HG02870 (cell line): ENCODE measurements at regions not wholly inside any gene's neighbourhood (a gene's known extent, or its start where the extent isn't known, plus 50 kb on each side); places are given as distances from the start of the nearest gene placed in this dataset.
"Not testable (repeated sequence)": the region's sequence is repeated elsewhere in the genome, so short reads cannot be mapped to it uniquely, and the experiment has no call there.

Experiments
- ATAC-seq: cut with Tn5 transposase; IDR thresholded peaks from one replicate; pipeline ENCODE4 v1.9.1; 2021; ENCODE audit warnings: mild to moderate bottlenecking, moderate library complexity; ENCODE audit not compliant: unreplicated experiment

DNA sequence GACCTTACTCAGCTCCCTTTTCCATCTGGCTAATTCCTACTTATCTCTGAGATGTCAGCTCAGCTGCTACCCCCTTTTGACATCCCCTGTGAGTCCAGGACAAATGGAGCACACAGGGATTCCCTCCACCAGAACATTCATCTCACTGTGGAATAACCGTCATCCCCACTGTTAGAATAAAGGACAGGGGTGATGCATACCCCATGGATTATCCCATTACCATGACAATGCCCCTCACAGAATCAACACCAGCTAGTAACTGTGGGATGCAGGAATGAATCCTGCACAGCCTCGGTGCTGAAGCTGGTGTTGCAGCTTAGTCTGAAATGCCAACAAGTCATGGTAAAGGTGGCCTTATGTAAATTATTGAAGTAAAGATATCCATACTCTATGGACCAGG is 624.8 kb upstream of the RAB6C start:
- ATAC-seq: no peak

DNA sequence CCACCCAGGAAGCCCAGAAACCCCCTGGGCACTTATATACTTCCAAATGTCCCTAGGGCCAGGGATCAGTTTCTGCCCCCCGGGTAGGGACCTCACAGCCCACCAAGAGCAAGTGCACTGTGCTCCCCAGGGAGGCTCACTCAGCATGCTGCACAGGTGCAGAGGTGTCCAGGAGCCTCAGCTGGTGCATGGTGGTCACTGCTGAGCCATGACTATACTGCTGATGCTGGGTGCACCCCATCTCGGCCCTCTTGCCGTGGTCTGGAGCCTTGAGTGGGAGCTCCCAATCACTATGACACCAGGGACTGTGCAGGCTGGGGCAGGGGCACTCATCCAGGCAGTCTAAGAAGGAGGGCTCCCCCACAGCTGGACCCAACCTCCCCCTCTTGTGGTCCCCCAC is 617.8 kb upstream of the RAB6C start:
- no peak for ATAC-seq

DNA sequence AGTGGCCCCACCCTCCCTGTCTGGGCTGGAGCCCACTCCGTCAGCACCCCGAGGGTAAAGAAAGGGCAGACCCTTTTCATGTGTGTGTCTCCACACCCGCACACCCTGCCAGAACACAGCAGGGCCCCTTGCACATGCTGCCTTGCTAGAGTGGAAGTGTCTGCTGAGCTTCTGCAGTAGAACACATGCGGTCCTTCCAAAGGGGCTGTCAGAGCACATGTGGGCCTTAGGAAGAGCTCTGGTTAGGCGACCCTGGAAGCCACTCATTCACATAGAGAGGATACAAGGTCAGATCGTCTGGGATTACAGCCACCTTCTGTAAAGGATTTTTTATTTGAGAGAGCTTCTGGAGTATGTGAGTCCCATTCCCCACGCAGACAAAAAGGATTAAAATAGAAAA is 613.2 kb upstream of the RAB6C start:
- no peak for ATAC-seq

DNA sequence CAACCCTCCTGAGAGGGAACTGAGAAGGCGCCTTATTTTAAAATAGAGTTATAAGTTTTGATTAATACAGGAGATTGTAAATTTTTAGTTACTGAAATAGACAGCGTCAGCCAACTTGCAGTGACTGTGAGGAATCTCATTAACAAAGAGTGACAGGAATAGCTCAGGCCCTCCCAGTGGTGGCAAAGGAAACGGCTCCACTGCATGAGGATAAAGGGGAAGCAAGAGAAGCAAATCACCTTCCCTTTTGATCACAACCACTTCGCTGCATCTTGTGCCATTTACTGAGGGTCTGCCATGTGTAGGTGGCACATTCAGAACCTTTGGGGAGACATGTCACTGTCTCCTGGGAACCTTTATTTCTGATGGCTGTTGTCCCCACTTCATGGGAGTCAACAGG is 612.4 kb upstream of the RAB6C start:
- no peak for ATAC-seq

DNA sequence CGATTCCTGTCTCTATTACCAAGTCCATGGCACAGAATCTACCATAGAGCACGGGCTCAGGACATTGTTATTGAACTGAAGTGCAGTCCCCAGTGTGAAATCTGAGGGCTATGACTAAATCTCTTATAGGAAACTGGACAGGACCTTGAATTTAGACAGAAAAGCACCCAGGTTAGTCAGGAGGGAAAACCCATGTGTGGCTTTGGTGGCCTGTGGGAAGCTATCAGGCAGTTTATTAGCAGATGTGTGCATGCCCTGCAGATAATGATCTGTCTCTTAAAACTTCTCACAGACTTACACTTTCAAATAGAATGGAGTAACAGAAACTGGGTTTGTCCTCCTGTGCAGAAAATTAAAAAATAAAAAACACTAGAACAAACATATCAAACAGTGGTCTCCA is 610.0 kb upstream of the RAB6C start:
- ATAC-seq: peak; percentile 66

DNA sequence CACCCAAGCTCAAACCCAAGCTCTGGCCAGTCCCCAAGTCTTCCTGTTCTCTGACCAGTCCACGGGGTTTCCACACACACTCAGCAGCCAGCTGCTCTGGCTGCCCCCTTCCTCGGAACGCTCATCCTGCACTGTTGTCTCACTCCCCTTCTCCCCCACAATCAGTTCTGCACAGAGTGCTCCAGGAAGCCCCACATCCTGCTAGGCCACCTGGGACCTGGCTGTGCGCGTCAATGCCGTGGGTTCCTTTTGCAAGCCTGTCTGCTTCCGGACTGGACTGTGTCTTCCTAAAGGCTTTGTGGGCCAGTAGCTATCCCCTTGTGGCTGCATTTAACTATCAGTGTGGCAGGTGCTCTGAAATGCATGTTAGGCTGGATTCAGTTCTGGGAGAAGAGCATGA is 605.0 kb upstream of the RAB6C start:
- no peak for ATAC-seq

DNA sequence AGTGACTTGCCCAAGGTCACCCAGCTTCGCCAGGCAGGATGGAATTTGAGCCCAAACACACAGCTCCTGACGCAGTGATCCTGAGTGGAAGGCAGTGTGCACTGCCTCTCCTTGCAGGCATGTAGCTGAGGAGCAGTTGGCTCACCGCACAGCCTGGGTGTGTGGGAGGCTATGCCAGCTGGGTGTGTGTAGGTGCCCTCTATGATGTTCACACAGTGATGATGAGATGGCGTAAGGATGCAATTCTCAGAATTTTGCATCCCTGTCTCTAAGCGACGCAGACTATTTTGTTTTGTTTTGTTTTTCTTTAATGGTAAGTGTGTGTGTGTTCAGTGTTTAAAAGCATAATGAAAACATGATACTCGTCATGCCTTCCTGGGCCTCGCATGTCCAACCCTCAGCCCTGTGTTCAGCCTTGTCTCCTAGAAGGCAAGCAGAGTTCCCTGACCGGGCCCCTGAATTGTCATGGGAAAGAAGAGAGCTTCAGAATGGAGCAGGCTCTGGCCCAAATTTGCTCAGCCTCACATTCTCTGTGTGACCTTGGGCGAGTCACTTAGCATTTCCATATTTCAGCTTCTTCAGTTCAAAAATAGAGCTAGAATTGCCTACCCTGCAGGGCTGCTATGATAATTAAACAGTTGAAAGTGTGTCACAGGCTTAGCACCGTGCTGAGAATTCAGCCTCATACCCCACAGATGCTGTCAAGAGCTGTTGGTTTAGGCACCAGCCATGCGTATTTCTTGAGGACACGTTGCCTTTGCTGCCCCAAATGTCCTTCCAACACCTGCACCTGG is 603.6 kb upstream of the RAB6C start:
- ATAC-seq: no peak

DNA sequence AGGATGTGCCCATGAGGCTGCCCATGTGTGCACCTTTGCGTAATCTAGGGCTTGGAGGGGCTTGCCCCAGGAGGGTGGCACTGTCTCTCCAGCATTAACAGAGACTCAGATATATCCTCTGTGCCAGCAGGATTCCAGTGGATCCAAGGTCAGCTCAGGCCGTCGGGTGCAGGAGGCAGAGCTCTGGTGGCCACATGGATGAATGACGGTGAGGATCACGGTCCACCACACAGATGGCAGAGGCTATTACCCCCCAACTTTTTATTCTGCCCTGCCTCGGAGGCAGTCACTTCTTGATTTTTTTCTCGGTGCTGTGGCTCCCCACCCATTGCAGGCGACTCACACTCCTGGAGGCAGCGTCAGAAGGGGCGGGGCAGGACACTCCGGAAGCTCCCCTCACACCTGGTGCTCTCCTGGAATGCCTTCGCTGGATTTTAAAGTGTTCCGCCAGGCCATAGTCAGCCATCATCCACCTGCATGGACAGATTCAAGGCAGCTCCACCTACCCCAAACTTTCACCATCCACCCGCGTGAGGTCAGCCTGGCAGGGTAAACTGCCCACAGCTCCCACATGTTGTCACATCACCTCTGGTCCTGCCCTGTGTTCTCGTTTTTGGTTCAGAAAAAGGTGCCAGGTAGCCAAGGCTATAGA is 602.9 kb upstream of the RAB6C start:
- no peak for ATAC-seq

DNA sequence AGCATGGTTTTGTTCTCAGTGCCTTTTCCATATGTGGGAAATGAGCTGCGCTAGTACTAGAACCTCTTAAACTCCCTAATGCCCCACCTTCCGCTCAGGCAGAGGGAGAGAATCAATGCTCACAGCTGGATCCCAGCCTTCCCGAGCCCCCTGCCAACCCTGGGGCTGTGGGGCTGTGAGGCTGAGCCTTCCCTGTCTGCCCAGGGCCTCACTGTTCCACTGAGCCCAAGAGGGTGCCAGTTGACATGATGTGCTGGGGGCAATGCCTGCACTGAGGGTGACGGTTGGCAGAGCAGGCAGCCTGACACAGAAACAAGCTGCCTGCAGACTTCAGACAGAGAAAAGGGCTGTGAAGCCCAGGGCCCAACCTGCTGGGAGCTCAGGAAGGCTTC is 602.4 kb upstream of the RAB6C start:
- ATAC-seq: no peak

DNA sequence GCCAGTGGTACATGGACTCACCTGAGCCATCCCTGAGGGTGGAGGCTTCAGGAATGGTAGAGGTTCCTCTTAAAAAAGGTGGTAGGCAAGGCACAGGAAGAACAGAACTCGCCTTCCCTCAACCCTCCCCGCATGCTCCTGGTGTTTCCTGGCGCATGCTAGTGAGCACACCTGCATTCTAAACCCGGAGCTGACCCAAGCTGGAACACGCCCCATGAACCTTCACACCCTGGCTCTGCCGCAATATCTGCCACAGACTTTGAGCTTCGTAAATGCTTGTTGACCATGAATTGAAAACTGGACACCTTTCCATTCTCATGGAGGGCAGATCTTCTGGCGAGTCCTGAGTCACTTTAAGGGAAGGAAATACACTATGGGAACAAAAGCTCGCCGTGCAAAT is 601.3 kb upstream of the RAB6C start:
- ATAC-seq: no peak

DNA sequence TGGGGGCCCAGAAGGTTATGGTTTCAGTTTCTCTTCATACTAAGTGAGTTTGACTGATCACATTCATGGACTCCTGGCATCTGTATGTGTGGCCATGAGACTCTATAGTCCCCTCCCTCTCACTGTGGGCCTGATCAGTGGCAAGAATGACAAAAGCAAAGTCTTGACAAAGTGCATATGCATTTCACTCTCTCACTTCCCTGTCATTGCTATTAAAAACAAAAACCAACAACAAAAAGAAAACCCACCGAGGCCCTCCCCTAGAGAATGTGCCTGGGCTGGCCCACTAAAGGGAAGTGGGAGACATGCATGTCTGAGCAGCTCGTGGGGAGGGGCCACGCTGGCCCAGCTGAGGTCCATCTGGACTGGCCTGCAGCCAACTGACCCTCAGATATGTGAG is 600.1 kb upstream of the RAB6C start:
- peak; percentile 79 for ATAC-seq

DNA sequence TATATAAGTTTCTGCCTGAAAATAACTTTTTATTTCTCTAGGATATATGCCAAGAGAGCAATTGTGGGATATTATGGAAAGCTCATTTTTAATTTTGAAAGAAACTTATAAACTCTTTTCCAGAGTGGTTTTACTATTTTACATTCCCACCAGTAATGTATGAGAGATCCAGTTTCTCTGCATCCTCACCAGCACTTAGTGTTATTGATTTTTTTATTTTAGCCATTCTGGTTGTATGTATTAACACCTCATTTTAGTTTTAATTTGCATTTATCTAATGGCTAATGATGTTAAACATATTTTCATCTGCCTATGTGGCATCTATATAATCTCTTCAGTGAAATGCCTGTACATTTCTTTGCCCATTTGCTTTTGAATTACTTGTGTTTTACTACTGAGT is 597.7 kb upstream of the RAB6C start:
- ATAC-seq: no peak

DNA sequence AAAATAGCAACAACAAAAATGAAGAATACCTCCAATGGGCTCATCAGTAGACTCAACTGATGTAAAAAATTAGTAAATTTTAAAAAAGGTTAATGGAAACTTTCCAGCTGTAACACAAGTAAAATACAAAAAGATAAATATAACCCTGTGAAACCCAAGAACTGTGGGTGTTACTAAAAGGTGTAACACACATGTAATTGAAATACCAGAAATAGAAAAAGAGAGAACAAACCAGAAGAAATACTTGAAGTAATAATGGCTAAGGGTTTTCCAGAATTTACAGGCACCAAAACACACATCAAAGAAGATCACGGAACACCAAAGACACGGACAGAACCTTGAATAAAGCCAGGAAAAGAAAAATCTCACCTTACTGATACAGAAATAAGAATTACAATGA is 590.6 kb upstream of the RAB6C start:
- no peak for ATAC-seq

DNA sequence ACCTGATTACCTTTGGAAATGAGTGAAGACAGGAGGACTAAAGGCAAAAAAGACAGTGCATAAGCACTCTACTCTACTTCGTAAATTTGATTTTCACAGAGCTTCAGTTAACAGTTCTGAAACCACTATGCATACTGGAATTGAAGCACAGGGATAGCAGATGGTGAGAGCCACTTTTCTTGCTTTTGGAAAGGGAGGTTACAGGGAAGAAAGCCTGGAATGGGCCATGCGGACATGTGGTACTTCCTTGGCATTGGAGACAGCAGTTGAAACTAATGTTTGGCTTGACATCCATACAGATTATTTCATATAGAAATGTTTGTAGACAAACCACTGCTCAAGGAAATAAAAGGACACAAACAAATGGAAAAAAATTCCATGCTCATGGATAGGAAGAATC is 585.6 kb upstream of the RAB6C start:
- no peak for ATAC-seq

DNA sequence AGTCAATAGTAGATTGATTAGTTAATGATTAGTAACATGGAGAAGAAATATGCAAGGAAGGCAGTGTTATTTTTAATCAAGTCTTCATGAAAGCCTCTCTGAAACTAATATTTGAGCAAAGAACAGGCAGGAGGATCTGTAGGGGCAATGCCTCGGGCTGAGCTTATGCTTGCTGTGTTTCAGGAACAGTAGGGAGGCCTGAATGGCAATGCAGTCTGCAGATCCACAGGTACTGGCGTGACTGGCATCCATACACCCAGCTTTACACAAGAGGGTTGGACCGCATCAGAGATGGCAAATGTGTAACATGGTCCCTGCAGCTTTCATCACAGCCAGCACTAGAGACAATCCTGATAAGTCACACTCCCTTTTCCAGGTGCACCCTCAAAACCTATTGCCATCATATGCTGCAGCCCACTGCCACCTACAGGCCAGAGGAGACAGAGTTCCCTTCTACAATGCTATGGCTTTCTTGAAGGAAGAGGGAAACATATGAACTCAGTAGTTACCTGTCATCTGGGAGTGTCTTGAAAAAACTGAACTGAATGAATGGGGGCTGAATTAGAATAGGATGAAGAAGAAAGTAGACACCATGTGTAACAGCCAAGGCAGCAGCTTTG is 582.4 kb upstream of the RAB6C start:
- ATAC-seq: peak; percentile 51

DNA sequence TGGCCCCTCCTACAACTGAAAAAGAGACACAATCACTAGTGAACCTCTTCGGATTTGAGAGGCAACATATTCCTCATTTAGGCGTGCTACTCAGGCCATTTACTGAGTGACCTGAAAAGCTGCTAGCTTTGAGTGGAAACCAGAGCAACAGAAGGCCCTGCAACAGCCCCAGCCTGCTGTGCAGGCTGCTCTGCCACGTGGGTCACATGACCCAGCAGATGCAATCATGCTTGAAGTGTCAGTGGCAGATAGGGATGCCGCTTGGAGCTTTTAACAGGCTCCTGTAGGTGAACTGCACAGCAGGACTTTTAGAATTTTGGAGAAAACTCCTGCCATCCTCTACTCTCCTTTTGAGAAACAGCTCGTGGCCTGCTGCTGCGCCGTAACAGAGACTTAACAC is 578.6 kb upstream of the RAB6C start:
- no peak for ATAC-seq

DNA sequence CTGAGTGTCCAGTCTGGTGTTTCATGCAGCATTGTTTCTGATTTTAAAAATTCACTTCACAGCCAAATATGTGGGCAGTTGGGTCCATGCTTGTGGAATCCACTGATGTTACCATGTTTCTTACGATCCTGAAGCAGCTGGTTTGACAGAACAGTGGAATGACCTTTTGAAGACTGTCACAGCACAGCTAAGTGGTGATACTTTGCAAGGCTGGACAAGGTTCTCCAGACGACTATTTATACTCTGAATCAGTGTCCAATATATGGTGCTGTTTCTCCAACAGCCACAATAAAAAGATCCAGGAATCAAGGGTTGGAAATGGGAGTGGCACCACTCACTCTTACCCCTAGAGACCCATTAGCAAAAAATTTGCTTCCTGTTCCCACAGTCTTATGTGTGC is 577.4 kb upstream of the RAB6C start:
- ATAC-seq: no peak

DNA sequence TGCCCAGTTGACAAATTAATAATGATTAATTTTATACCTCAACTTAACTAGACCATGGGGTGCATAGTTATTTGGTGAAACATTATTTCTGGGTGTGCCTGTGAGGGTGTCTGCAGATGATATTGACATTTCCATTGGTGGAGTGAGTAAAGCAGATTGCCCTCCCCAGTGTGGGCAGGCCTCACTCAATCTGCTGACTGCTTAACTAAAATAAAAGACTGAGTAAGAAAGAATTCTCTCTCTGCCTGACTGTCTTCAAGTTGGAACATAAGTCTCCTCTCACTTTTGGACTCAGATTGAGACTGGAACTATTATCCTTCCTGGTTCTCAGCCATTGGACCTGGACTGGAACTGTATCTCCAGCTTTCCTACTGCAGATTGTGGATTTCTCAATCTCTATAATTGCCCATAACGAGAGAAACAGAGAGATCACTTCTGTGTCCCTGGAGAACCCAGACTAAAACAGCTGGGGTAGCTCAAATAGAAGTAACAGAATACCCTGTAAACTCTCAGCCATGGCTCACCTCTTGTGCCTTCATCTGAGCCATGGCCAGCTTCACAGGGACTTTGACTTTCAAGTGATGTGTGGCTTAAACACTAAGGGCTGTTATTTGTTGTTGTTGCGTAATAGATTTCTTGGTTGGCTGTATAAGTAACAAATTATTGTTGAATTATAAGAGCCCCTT is 575.3 kb upstream of the RAB6C start:
- ATAC-seq: no peak

DNA sequence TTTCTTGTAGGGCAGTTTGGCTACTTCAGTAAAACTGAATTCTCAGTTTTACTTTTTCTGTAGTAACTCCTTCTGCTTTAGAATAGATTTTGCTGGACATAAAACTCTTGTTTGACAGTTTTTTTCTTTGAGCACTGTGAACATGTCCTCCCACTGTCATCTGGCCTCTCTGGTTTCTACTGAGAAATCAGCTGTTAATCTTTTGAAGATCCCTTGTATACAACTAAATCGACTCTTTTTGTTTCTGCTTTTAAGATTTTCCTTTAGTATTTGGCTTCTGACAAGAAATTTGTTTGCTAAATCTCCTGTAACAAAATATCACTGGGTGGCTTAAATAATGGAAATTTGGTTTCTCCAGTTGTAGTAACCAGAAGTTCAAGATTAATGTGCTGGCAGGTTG is 570.9 kb upstream of the RAB6C start:
- no peak for ATAC-seq

DNA sequence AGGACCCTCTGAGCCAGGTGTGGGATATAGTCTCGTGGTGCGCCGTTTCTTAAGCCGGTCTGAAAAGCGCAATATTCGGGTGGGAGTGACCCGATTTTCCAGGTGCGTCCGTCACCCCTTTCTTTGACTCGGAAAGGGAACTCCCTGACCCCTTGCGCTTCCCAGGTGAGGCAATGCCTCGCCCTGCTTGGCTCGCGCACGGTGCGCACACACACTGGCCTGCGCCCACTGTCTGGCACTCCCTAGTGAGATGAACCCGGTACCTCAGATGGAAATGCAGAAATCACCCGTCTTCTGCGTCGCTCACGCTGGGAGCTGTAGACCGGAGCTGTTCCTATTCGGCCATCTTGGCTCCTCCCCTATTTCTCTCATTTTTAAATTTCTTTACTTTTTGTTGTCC is 562.4 kb upstream of the RAB6C start:
- ATAC-seq: not testable (repeated sequence)

DNA sequence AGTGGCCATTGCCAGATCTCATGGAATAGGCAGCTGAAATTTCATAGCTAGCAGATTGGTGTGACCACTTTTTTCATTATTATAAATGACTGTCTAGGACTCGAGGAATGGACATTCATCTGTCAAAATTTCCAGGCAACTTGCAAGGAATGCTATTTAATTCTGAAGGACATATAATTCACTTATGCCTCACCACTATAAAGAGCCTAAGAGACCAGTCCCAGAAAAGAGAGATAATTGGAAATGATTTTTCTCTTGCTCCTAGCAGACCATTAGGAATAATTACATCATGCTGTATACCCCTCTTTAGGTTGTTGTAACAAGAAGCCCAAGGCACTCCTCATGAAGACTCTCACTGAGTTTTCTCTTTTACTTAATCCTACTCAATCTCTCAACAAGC is 557.4 kb upstream of the RAB6C start:
- no peak for ATAC-seq
